Neuronal stem cell (in vitro differentiated cells): ENCODE measurements at regions not wholly inside any gene's neighbourhood (a gene's known extent, or its start where the extent isn't known, plus 50 kb on each side); places are given as distances from the start of the nearest gene placed in this dataset.

Source experiments
- DNase-seq: peaks from one replicate; pipeline ENCODE4 v3.0.0-alpha.2; 2013; ENCODE audit warnings: low spot score
- H2AFZ ChIP-seq: one replicate; pipeline ENCODE4 v1.6.1; 2013; ENCODE audit warnings: mild to moderate bottlenecking, low read length, inconsistent platforms
- H2AK5ac ChIP-seq: 2 replicates; pipeline ENCODE4 v1.6.1; 2013; ENCODE audit warnings: low read depth, mild to moderate bottlenecking, inconsistent platforms, low read length, moderate library complexity, mixed read lengths
- H2BK120ac ChIP-seq: 2 replicates; pipeline ENCODE4 v1.6.1; 2013; ENCODE audit warnings: low read depth, mild to moderate bottlenecking, inconsistent platforms, low read length, moderate library complexity, mixed read lengths
- H2BK12ac ChIP-seq: one replicate; pipeline ENCODE4 v1.6.1; 2013; ENCODE audit warnings: low read length, inconsistent platforms
- H2BK15ac ChIP-seq: 2 replicates; pipeline ENCODE4 v1.6.1; 2013; ENCODE audit warnings: mild to moderate bottlenecking, low read length, inconsistent platforms, mixed read lengths
- H2BK5ac ChIP-seq: one replicate; pipeline ENCODE4 v1.6.1; 2013; ENCODE audit warnings: inconsistent platforms, mild to moderate bottlenecking, low read length, moderate library complexity
- H3K14ac ChIP-seq: one replicate; pipeline ENCODE4 v1.6.1; 2013; ENCODE audit warnings: low read length, inconsistent platforms
- H3K18ac ChIP-seq: 2 replicates; pipeline ENCODE4 v1.6.1; 2013; ENCODE audit warnings: low read length, inconsistent platforms
- H3K23ac ChIP-seq: 2 replicates; pipeline ENCODE4 v1.6.1; 2013; ENCODE audit warnings: low read depth, mild to moderate bottlenecking, mixed read lengths, low read length, inconsistent platforms; ENCODE audit not compliant: poor library complexity
- H3K27ac ChIP-seq: replicated peaks from 3 replicates; pipeline ENCODE4 v1.5.1; 2013; ENCODE audit warnings: low read length, inconsistent platforms
- H3K27me3 ChIP-seq, 3 experiments: 2 replicates each; pipeline ENCODE4 v1.6.1; 2013; ENCODE audit warnings: low read length in 3 of 3, mild to moderate bottlenecking in 2 of 3, inconsistent platforms in 1 of 3, low read depth in 1 of 3, mixed read lengths in 1 of 3, moderate library complexity in 1 of 3; ENCODE audit not compliant: control insufficient read depth in 3 of 3, insufficient read depth in 3 of 3
- H3K36me3 ChIP-seq, 2 donors: replicated peaks in 1 of 2; 2 replicates each; pipeline ENCODE4 v1.6.1; 2013; ENCODE audit warnings: low read length in 2 of 2; ENCODE audit not compliant: control insufficient read depth in 2 of 2, insufficient read depth in 2 of 2
- H3K4ac ChIP-seq: 2 replicates; pipeline ENCODE4 v1.6.1; 2013; ENCODE audit warnings: inconsistent platforms, mild to moderate bottlenecking, low read length, moderate library complexity
- H3K4me1 ChIP-seq, 2 donors: 1 replicate in 1 of 2; 2 replicates in 1 of 2; pipeline ENCODE4 v1.6.1; 2013; ENCODE audit warnings: low read length in 2 of 2, low read depth in 1 of 2; ENCODE audit not compliant: control insufficient read depth in 2 of 2, insufficient read depth in 1 of 2
- H3K4me2 ChIP-seq: one replicate; pipeline ENCODE4 v1.6.1; 2013; ENCODE audit warnings: mild to moderate bottlenecking, low read length, inconsistent platforms; ENCODE audit not compliant: insufficient read depth, poor library complexity, severe bottlenecking
- H3K4me3 ChIP-seq, 2 donors: 2 replicates each; pipeline ENCODE4 v1.5.1; 2013; ENCODE audit warnings: low read length in 2 of 2, mild to moderate bottlenecking in 2 of 2, inconsistent platforms in 1 of 2, moderate library complexity in 1 of 2
- H3K79me1 ChIP-seq: one replicate; pipeline ENCODE4 v1.6.1; 2013; ENCODE audit warnings: low read depth, mild to moderate bottlenecking, inconsistent platforms, low read length, moderate library complexity
- H3K9ac ChIP-seq: one replicate; pipeline ENCODE4 v1.6.1; 2013; ENCODE audit warnings: mild to moderate bottlenecking, low read depth, low read length, inconsistent platforms; ENCODE audit not compliant: poor library complexity
- H3K9me3 ChIP-seq, 2 donors: replicated peaks in 1 of 2; 2 replicates each; pipeline versions ENCODE3 to v1.6.1; 2013; ENCODE audit warnings: low read length in 2 of 2, mild to moderate bottlenecking in 2 of 2, inconsistent platforms in 1 of 2, low read depth in 1 of 2, mixed read lengths in 1 of 2, moderate library complexity in 1 of 2; ENCODE audit not compliant: control insufficient read depth in 2 of 2, insufficient read depth in 1 of 2
- H4K8ac ChIP-seq: one replicate; pipeline ENCODE4 v1.6.1; 2013; ENCODE audit warnings: low read depth, mild to moderate bottlenecking, inconsistent platforms, low read length, moderate library complexity
- H4K91ac ChIP-seq: one replicate; pipeline ENCODE4 v1.6.1; 2013; ENCODE audit warnings: low read length, low read depth, mild to moderate bottlenecking, inconsistent platforms; ENCODE audit not compliant: poor library complexity
- WGBS, 2 donors: extraction: QIAGEN DNeasy Blood & Tissue Kit; methylation state at CpG; one replicate each; pipeline ENCODE4 v1.1.7; 2013; ENCODE audit warnings: missing lambda C conversion rate in 2 of 2, mixed read lengths in 1 of 2; ENCODE audit not compliant: insufficient read length in 2 of 2, insufficient replicate concordance in 1 of 2; ENCODE audit errors: extremely low coverage in 2 of 2; 5-methylcytosine and 5-hydroxymethylcytosine counted together

- H3K4me3 ChIP-seq = no peak overlapping the region
- H2AK5ac ChIP-seq = no peak overlapping the region
- no peaks in the 10 kb centered on the region for H3K27me3 ChIP-seq
- no peak overlapping the region for H3K9ac ChIP-seq
- no peak overlapping the region for H4K91ac ChIP-seq
- no peak overlapping the region for H3K18ac ChIP-seq
- H2BK15ac ChIP-seq = no peak overlapping the region
- no peak overlapping the region for H2BK5ac ChIP-seq
- no peak overlapping the region for H2BK120ac ChIP-seq
- H3K14ac ChIP-seq = no peak overlapping the region
- H4K8ac ChIP-seq = no peak overlapping the region
- no peak overlapping the region for H2BK12ac ChIP-seq
- peaks cover 10 to 22% of the 10 kb centered on the region in 2 donors for H3K4me1 ChIP-seq
- no CpG with 5 or more reads among the region's 2 CpGs for WGBS, 2 donors
- H3K9me3 ChIP-seq = peaks cover 0 to 3% of the 10 kb centered on the region in 2 donors
- H3K36me3 ChIP-seq = no peaks in the 10 kb centered on the region
- H2AFZ ChIP-seq = no peak overlapping the region
- no peaks in the 10 kb centered on the region for H3K79me1 ChIP-seq
- H3K4me2 ChIP-seq = no peak overlapping the region
- no peak overlapping the region for H3K4ac ChIP-seq
- H3K27ac ChIP-seq = no peak overlapping the region
- H3K23ac ChIP-seq = no peak overlapping the region
- no peak for DNase-seq
Measured at GRCh38 chr2:3079466-3079865, 298.2 kb downstream of the EIPR1 start.

GRCh38 chr2:3078684-3079083 lies 298.9 kb downstream of the EIPR1 start:
- Histone ChIP-seq H3K9ac (no peak overlapping the region), H4K91ac (no peak overlapping the region), H3K27ac (no peak overlapping the region), H3K4ac (no peak overlapping the region), H3K9me3 (peaks cover 0 to 3% of the 10 kb centered on the region in 2 donors), H3K14ac (no peak overlapping the region), H3K4me1 (peaks cover 10 to 22% of the 10 kb centered on the region in 2 donors), H2AFZ (no peak overlapping the region), H3K23ac (no peak overlapping the region), H3K4me3 (no peak overlapping the region), H3K36me3 (no peaks in the 10 kb centered on the region), H2BK5ac (no peak overlapping the region), H3K27me3 (no peaks in the 10 kb centered on the region), H4K8ac (no peak overlapping the region), H2BK12ac (no peak overlapping the region), H3K4me2 (no peak overlapping the region), H2AK5ac (no peak overlapping the region), H3K18ac (no peak overlapping the region), H2BK15ac (no peak overlapping the region), H2BK120ac (no peak overlapping the region), H3K79me1 (no peaks in the 10 kb centered on the region)
- WGBS, 2 donors = no CpG with 5 or more reads among the region's 4 CpGs
- no peak for DNase-seq

GRCh38 chr2:3076848-3077642 lies 300.6 kb downstream of the EIPR1 start:
- Histone ChIP-seq H2BK120ac (no peak overlapping the region), H3K27ac (no peak overlapping the region), H2BK15ac (no peak overlapping the region), H3K36me3 (no peaks in the 10 kb centered on the region), H2BK5ac (no peak overlapping the region), H3K4me2 (no peak overlapping the region), H2BK12ac (no peak overlapping the region), H3K9ac (peak overlapping the region; percentile 2), H4K91ac (no peak overlapping the region), H3K23ac (no peak overlapping the region), H4K8ac (no peak overlapping the region), H3K4me1 (peaks cover 14 to 22% of the 10 kb centered on the region in 2 donors), H3K9me3 (peaks cover 0 to 3% of the 10 kb centered on the region in 2 donors), H3K4ac (no peak overlapping the region), H3K79me1 (no peaks in the 10 kb centered on the region), H2AK5ac (peak overlapping the region; percentile 16), H3K14ac (no peak overlapping the region), H2AFZ (peak overlapping the region; percentile 75), H3K18ac (peak overlapping the region; percentile 83), H3K4me3 (peak overlapping the region in 1 of 2 donors; percentile 25), H3K27me3 (no peaks in the 10 kb centered on the region)
- no CpG with 5 or more reads among the region's 21 CpGs for WGBS, 2 donors
- no peak for DNase-seq

GRCh38 chr2:3075991-3076340 lies 301.7 kb downstream of the EIPR1 start:
- no CpG with 5 or more reads among the region's 4 CpGs for WGBS, 2 donors
- no peaks in the 10 kb centered on the region for H3K79me1 ChIP-seq

More at GRCh38 chr2:3075991-3076340, 301.7 kb downstream of the EIPR1 start:
- no peak overlapping the region for H3K4ac ChIP-seq
- no peak overlapping the region for H3K4me3 ChIP-seq
- H3K9me3 ChIP-seq = peaks cover 0 to 3% of the 10 kb centered on the region in 2 donors
- H2AK5ac ChIP-seq = no peak overlapping the region
- H3K18ac ChIP-seq = no peak overlapping the region
- no peak overlapping the region for H4K91ac ChIP-seq
- H3K23ac ChIP-seq = no peak overlapping the region
- no peak for DNase-seq
- no peaks in the 10 kb centered on the region for H3K27me3 ChIP-seq
- H3K14ac ChIP-seq = no peak overlapping the region
- no peak overlapping the region for H2BK15ac ChIP-seq
- no peak overlapping the region for H3K27ac ChIP-seq
- H3K9ac ChIP-seq = no peak overlapping the region
- no peak overlapping the region for H2AFZ ChIP-seq
- H4K8ac ChIP-seq = no peak overlapping the region
- no peak overlapping the region for H2BK120ac ChIP-seq
- H3K4me1 ChIP-seq = peaks cover 14 to 22% of the 10 kb centered on the region in 2 donors
- no peak overlapping the region for H2BK12ac ChIP-seq
- H3K36me3 ChIP-seq = no peaks in the 10 kb centered on the region
- H3K4me2 ChIP-seq = no peak overlapping the region
- H2BK5ac ChIP-seq = no peak overlapping the region
